ENCODE measurements at regions not wholly inside any gene's neighbourhood (a gene's known extent, or its start where the extent isn't known, plus 50 kb on each side); places are given as distances from the start of the nearest gene placed in this dataset.

DNA sequence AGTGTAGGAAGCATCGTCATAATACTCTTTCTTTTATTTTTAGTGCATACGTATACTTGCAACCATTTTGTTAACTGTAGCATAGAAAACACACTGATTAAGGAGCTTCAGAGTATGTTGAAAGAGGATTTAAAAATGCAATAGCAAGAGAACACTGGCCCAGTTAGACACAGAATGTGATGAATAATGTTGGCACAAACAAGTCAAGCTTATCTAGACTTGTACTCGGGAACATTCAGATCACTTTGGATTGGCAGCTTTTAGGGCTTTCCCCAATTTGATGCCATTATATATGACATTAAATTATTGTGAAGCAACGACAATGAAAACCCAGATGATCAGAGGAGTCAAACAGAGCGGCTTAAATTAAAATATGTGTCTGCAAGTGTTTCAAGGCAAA lies 468.1 kb downstream of the PRKD1 start:
- no peak overlapping the region for H3K9ac ChIP-seq (ENCODE audit: extremely low read depth, low read length, poor library complexity, severe bottlenecking)
- TF ChIP-seq, protein P1, sequence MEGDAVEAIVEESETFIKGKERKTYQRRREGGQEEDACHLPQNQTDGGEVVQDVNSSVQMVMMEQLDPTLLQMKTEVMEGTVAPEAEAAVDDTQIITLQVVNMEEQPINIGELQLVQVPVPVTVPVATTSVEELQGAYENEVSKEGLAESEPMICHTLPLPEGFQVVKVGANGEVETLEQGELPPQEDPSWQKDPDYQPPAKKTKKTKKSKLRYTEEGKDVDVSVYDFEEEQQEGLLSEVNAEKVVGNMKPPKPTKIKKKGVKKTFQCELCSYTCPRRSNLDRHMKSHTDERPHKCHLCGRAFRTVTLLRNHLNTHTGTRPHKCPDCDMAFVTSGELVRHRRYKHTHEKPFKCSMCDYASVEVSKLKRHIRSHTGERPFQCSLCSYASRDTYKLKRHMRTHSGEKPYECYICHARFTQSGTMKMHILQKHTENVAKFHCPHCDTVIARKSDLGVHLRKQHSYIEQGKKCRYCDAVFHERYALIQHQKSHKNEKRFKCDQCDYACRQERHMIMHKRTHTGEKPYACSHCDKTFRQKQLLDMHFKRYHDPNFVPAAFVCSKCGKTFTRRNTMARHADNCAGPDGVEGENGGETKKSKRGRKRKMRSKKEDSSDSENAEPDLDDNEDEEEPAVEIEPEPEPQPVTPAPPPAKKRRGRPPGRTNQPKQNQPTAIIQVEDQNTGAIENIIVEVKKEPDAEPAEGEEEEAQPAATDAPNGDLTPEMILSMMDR (conservative IDR thresholded peaks at IDR 0.05), result no peak
- Mint-ChIP-seq H3K27ac (no peak overlapping the region), H3K36me3 (ENCODE audit: low read depth) (no peaks in the 10 kb centered on the region), H3K9me3 (no peaks in the 10 kb centered on the region), H3K27me3 (ENCODE audit: insufficient read depth) (no peaks in the 10 kb centered on the region), H3K4me3 (no peak overlapping the region), H3K4me1 (no peaks in the 10 kb centered on the region)
- H3K27ac ChIP-seq (ENCODE audit: low read depth, low read length), result no peak overlapping the region
- no peaks in the 10 kb centered on the region for H3K36me3 ChIP-seq (ENCODE audit: control insufficient read depth, insufficient read depth, low read length)
- WGBS, 2 experiments (ENCODE audit: insufficient coverage in 1 of 2, insufficient read length in 1 of 2), result 85 to 87% methylated on average over 4 to 5 of the region's 5 CpGs
- no peaks in the 10 kb centered on the region for H3K9me3 ChIP-seq (ENCODE audit: control insufficient read depth, low read length)
- no peak for DNase-seq
- no peaks in the 10 kb centered on the region for H3K27me3 ChIP-seq (ENCODE audit: control insufficient read depth, insufficient read depth, low read length, poor library complexity, severe bottlenecking)
- no peak overlapping the region for H3K4me3 ChIP-seq (ENCODE audit: low read length)
- no peaks in the 10 kb centered on the region for H3K4me1 ChIP-seq (ENCODE audit: control insufficient read depth, insufficient read depth, low read length)

DNA sequence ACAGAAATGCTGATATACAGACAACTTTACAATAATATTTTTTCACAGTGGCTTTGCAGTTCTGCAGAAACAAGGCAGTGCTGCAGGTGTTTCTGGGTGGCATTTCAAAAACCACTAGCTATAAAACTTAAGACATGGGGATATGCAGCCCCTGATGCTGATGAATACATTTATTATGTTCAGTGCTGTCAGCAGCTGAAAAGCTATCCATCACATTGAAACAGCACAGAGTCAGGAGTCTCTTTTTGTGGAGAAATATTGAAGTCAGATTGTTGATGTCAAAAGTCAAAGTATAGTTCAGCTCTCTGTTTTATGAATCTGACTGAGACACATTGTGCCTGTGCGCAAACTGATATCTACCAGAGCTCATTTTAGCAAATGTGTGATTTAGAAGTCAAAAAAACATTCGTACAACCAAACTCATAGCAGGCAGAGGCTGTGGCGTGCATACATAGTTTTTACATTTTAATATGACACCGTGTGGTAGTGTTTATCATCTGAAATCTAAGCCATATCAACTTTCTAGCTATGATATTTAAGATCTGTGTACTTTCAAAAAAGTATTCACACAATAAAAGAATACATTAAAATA lies 467.6 kb downstream of the PRKD1 start:
- WGBS, 2 experiments (ENCODE audit: insufficient coverage in 1 of 2, insufficient read length in 1 of 2), result 93% methylated on average over 4 of the region's 4 CpGs; no CpG with 5 or more reads in 1 of the 2 experiments
- H3K4me1 ChIP-seq (ENCODE audit: control insufficient read depth, insufficient read depth, low read length), result no peaks in the 10 kb centered on the region
- Mint-ChIP-seq H3K27me3 (ENCODE audit: insufficient read depth) (no peaks in the 10 kb centered on the region), H3K4me1 (no peaks in the 10 kb centered on the region), H3K27ac (no peak overlapping the region), H3K36me3 (ENCODE audit: low read depth) (no peaks in the 10 kb centered on the region), H3K4me3 (no peak overlapping the region), H3K9me3 (no peaks in the 10 kb centered on the region)
- no peak for DNase-seq
- no peaks in the 10 kb centered on the region for H3K27me3 ChIP-seq (ENCODE audit: control insufficient read depth, insufficient read depth, low read length, poor library complexity, severe bottlenecking)
- H3K27ac ChIP-seq (ENCODE audit: low read depth, low read length), result no peak overlapping the region
- no peak overlapping the region for H3K9ac ChIP-seq (ENCODE audit: extremely low read depth, low read length, poor library complexity, severe bottlenecking)
- no peak overlapping the region for H3K4me3 ChIP-seq (ENCODE audit: low read length)
- TF ChIP-seq, protein P1 (conservative IDR thresholded peaks at IDR 0.05), result no peak
- no peaks in the 10 kb centered on the region for H3K36me3 ChIP-seq (ENCODE audit: control insufficient read depth, insufficient read depth, low read length)
- H3K9me3 ChIP-seq (ENCODE audit: control insufficient read depth, low read length), result no peaks in the 10 kb centered on the region

DNA sequence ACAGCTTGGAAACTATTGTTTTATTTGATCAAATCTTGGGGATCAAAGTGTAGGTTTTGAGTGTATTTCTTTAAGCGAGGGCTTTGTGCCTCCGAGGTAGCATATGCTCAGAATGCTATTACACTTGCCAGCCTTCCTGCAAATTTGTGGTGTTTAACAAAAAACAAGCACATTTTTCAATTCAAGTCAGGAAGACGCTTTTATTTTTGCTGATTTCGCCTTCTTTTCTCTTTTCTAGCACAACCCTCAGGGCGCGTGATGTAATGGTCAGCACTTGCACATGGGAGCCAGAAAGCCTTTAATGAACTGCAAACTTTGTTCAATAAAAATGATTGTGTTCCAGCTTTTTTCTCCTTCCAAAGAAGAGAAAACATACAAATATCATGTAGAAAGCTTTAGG lies 466.5 kb downstream of the PRKD1 start:
- H3K4me1 Mint-ChIP-seq, result no peaks in the 10 kb centered on the region
- no peaks in the 10 kb centered on the region for H3K36me3 ChIP-seq (ENCODE audit: control insufficient read depth, insufficient read depth, low read length)
- no peak for DNase-seq
- TF ChIP-seq, protein P1 (conservative IDR thresholded peaks at IDR 0.05), result no peak
- H3K27ac ChIP-seq (ENCODE audit: low read depth, low read length), result no peak overlapping the region
- no peak overlapping the region for H3K27ac Mint-ChIP-seq
- no peaks in the 10 kb centered on the region for H3K27me3 ChIP-seq (ENCODE audit: control insufficient read depth, insufficient read depth, low read length, poor library complexity, severe bottlenecking)
- no peaks in the 10 kb centered on the region for H3K4me1 ChIP-seq (ENCODE audit: control insufficient read depth, insufficient read depth, low read length)
- no peak overlapping the region for H3K4me3 ChIP-seq (ENCODE audit: low read length)
- no peaks in the 10 kb centered on the region for H3K36me3 Mint-ChIP-seq (ENCODE audit: low read depth)
- H3K9me3 ChIP-seq (ENCODE audit: control insufficient read depth, low read length), result no peaks in the 10 kb centered on the region
- H3K9me3 Mint-ChIP-seq, result no peaks in the 10 kb centered on the region
- 93% methylated on average over 5 to 6 of the region's 6 CpGs for WGBS, 2 experiments (ENCODE audit: insufficient coverage in 1 of 2, insufficient read length in 1 of 2)
- no peak overlapping the region for H3K4me3 Mint-ChIP-seq
- no peaks in the 10 kb centered on the region for H3K27me3 Mint-ChIP-seq (ENCODE audit: insufficient read depth)
- no peak overlapping the region for H3K9ac ChIP-seq (ENCODE audit: extremely low read depth, low read length, poor library complexity, severe bottlenecking)
